ENCODE measurements at regions not wholly inside any gene's neighbourhood (a gene's known extent, or its start where the extent isn't known, plus 50 kb on each side); places are given as distances from the start of the nearest gene placed in this dataset.

DNA sequence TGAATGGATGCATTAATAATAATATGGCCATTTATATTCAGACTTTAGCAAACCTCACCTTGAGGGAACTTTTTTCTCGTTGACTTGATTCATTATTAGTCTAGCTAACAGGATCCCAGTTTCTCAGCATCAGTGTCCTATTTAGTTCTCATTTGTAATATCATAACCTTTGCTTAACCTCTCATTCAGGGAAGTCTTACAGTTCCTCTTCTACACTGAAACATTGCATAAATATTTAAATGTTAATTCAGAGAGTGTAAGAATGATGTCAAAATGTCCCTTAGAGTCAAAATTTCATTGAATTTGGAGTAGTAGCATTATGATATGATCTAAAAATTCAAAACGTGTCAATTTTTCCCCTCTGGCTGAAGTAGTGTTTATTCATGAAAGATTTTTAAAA is 650.1 kb downstream of the EFNA5 start:
- TF ChIP-seq NFIC (IDR thresholded peaks at IDR 0.05) = no peak
- TF ChIP-seq, protein P1, sequence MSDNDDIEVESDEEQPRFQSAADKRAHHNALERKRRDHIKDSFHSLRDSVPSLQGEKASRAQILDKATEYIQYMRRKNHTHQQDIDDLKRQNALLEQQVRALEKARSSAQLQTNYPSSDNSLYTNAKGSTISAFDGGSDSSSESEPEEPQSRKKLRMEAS (IDR thresholded peaks at IDR 0.05) = no peak
- TF ChIP-seq TEAD4 (IDR thresholded peaks at IDR 0.05) = no peak
- TF ChIP-seq CEBPB (IDR thresholded peaks at IDR 0.05) = no peak
- TF ChIP-seq, protein P2, sequence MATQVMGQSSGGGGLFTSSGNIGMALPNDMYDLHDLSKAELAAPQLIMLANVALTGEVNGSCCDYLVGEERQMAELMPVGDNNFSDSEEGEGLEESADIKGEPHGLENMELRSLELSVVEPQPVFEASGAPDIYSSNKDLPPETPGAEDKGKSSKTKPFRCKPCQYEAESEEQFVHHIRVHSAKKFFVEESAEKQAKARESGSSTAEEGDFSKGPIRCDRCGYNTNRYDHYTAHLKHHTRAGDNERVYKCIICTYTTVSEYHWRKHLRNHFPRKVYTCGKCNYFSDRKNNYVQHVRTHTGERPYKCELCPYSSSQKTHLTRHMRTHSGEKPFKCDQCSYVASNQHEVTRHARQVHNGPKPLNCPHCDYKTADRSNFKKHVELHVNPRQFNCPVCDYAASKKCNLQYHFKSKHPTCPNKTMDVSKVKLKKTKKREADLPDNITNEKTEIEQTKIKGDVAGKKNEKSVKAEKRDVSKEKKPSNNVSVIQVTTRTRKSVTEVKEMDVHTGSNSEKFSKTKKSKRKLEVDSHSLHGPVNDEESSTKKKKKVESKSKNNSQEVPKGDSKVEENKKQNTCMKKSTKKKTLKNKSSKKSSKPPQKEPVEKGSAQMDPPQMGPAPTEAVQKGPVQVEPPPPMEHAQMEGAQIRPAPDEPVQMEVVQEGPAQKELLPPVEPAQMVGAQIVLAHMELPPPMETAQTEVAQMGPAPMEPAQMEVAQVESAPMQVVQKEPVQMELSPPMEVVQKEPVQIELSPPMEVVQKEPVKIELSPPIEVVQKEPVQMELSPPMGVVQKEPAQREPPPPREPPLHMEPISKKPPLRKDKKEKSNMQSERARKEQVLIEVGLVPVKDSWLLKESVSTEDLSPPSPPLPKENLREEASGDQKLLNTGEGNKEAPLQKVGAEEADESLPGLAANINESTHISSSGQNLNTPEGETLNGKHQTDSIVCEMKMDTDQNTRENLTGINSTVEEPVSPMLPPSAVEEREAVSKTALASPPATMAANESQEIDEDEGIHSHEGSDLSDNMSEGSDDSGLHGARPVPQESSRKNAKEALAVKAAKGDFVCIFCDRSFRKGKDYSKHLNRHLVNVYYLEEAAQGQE (IDR thresholded peaks at IDR 0.05; ENCODE audit: low read depth) = no peak
- no peak for TF ChIP-seq RAD21 (IDR thresholded peaks at IDR 0.05; ENCODE audit: low read depth)
- no peak for TF ChIP-seq EGR1 (IDR thresholded peaks at IDR 0.05)
- no peak for TF ChIP-seq CREB1 (IDR thresholded peaks at IDR 0.05; ENCODE audit: low read depth)
- no peak for TF ChIP-seq TAF1 (IDR thresholded peaks at IDR 0.05; ENCODE audit: low read depth)
- no peak for TF ChIP-seq EP300 (IDR thresholded peaks at IDR 0.05; ENCODE audit: borderline replicate concordance)
- TF ChIP-seq FOXM1 (IDR thresholded peaks at IDR 0.05; ENCODE audit: borderline replicate concordance, low read depth) = no peak
- no peak for TF ChIP-seq TCF12 (IDR thresholded peaks at IDR 0.05; ENCODE audit: low read depth)
- TF ChIP-seq, protein P3, sequence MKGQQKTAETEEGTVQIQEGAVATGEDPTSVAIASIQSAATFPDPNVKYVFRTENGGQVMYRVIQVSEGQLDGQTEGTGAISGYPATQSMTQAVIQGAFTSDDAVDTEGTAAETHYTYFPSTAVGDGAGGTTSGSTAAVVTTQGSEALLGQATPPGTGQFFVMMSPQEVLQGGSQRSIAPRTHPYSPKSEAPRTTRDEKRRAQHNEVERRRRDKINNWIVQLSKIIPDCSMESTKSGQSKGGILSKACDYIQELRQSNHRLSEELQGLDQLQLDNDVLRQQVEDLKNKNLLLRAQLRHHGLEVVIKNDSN (IDR thresholded peaks at IDR 0.05) = no peak

DNA sequence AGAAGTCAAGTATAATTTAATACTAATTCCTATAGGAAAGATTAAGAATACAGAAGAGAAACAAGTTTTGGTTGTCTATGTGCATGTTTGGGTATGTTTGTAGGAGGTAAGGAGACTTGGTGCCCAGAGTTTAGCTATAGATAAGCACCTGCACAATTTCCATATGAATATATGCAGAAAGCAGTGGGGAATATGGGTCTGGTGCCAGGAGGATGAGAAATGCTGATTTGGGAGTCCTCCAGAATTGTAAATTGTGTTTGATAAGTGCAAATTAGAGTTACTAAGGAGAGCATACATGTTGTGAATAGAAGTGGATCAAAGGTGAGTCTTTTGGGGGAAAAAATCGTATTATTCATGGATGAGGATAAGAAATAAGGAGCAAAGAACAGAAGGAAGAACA is 653.1 kb downstream of the EFNA5 start:
- no peak for TF ChIP-seq YY1 (IDR thresholded peaks at IDR 0.05; ENCODE audit: low read depth)
- TF ChIP-seq, protein P1 (IDR thresholded peaks at IDR 0.05) = no peak
- no peak for TF ChIP-seq TCF12 (IDR thresholded peaks at IDR 0.05; ENCODE audit: low read depth)
- TF ChIP-seq, protein P2 (IDR thresholded peaks at IDR 0.05; ENCODE audit: low read depth) = no peak
- TF ChIP-seq TAF1 (IDR thresholded peaks at IDR 0.05; ENCODE audit: low read depth) = no peak
- TF ChIP-seq, protein P3 (IDR thresholded peaks at IDR 0.05) = no peak
- no peak for TF ChIP-seq FOXM1 (IDR thresholded peaks at IDR 0.05; ENCODE audit: borderline replicate concordance, low read depth)

DNA sequence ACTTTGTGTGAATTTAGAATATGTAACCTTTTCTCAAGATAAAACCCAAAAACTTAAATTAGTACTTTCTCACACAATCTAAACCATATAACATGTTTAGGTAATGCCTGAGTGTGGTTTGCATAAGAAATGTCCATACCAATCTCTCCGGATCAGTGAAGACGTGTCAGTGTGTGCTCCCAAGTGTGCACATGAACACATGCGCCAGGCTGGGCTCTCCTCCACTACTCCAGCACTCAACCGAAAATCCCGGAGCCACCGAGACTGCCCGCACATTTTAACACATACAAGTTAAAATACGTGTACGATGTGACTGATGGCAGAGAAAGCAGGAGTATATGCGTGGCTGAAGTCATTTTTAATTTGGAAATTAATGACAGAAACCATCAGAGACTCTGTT is 658.4 kb downstream of the EFNA5 start:
- TF ChIP-seq EGR1 (IDR thresholded peaks at IDR 0.05) (no peak), RAD21 (IDR thresholded peaks at IDR 0.05; ENCODE audit: low read depth) (no peak), TEAD4 (IDR thresholded peaks at IDR 0.05) (no peak), TAF1 (IDR thresholded peaks at IDR 0.05; ENCODE audit: low read depth) (no peak), NFIC (IDR thresholded peaks at IDR 0.05) (no peak), CREB1 (IDR thresholded peaks at IDR 0.05; ENCODE audit: low read depth) (no peak), TCF12 (IDR thresholded peaks at IDR 0.05; ENCODE audit: low read depth) (no peak), YY1 (IDR thresholded peaks at IDR 0.05; ENCODE audit: low read depth) (no peak), CEBPB (IDR thresholded peaks at IDR 0.05) (no peak)
- TF ChIP-seq, protein P3 (IDR thresholded peaks at IDR 0.05) = no peak
- TF ChIP-seq, protein P2 (IDR thresholded peaks at IDR 0.05; ENCODE audit: low read depth) = no peak

DNA sequence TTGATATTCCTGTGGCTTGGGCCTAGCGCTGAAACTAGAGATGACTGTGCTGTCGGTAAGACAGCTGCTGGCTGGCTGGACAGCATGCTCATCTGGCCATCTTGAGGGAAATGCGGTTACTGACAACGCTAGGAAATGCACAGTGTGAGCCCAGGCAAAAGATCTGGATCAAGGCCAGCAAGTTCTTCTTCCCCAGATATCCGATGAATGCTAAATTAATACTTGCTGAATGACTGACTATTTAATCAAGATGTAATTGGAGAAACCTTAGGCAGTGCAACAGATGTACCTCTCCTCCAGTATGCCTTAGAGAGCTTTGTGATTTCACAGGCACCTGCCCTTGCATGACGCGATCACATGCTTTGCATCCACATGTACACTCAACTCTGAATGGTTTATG is 659.1 kb downstream of the EFNA5 start:
- TF ChIP-seq RAD21 (IDR thresholded peaks at IDR 0.05; ENCODE audit: low read depth) = no peak
- TF ChIP-seq YY1 (IDR thresholded peaks at IDR 0.05; ENCODE audit: low read depth) = no peak
- TF ChIP-seq ZBTB7A (IDR thresholded peaks at IDR 0.05; ENCODE audit: low read depth) = no peak
- no peak for TF ChIP-seq CEBPB (IDR thresholded peaks at IDR 0.05)
- TF ChIP-seq, protein P1 (IDR thresholded peaks at IDR 0.05) = no peak
- no peak for TF ChIP-seq FOXM1 (IDR thresholded peaks at IDR 0.05; ENCODE audit: borderline replicate concordance, low read depth)
- no peak for TF ChIP-seq TAF1 (IDR thresholded peaks at IDR 0.05; ENCODE audit: low read depth)
- TF ChIP-seq EGR1 (IDR thresholded peaks at IDR 0.05) = no peak
- TF ChIP-seq NFIC (IDR thresholded peaks at IDR 0.05) = no peak
- TF ChIP-seq, protein P3 (IDR thresholded peaks at IDR 0.05) = no peak
- TF ChIP-seq TCF12 (IDR thresholded peaks at IDR 0.05; ENCODE audit: low read depth) = no peak
- TF ChIP-seq TEAD4 (IDR thresholded peaks at IDR 0.05) = no peak
- TF ChIP-seq, protein P2 (IDR thresholded peaks at IDR 0.05; ENCODE audit: low read depth) = no peak
- TF ChIP-seq CREB1 (IDR thresholded peaks at IDR 0.05; ENCODE audit: low read depth) = no peak
- TF ChIP-seq EP300 (IDR thresholded peaks at IDR 0.05; ENCODE audit: borderline replicate concordance) = no peak
